ENCODE measurements at regions not wholly inside any gene's neighbourhood (a gene's known extent, or its start where the extent isn't known, plus 50 kb on each side); places are given as distances from the start of the nearest gene placed in this dataset.

DNA sequence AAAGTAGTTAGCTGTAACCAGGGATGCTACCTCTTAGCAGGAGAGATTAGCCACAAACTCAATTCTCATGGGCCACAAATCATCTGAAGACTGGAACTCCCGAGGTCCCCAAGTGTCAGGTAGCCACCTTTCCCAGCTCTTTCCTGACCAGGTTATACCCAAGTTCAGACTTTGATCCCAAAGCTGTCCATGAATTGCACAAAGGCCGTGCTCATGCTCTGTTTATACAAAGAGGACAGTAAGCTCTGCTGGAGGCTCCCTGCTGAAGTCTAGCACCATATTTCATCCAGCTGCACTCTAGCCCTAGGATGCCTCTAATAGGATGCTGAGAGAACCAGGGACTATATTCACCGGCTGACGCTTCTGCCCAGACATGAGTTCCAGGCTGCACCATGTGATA lies 271.0 kb upstream of the ADAMTSL1 start:
- TF ChIP-seq, protein P1, sequence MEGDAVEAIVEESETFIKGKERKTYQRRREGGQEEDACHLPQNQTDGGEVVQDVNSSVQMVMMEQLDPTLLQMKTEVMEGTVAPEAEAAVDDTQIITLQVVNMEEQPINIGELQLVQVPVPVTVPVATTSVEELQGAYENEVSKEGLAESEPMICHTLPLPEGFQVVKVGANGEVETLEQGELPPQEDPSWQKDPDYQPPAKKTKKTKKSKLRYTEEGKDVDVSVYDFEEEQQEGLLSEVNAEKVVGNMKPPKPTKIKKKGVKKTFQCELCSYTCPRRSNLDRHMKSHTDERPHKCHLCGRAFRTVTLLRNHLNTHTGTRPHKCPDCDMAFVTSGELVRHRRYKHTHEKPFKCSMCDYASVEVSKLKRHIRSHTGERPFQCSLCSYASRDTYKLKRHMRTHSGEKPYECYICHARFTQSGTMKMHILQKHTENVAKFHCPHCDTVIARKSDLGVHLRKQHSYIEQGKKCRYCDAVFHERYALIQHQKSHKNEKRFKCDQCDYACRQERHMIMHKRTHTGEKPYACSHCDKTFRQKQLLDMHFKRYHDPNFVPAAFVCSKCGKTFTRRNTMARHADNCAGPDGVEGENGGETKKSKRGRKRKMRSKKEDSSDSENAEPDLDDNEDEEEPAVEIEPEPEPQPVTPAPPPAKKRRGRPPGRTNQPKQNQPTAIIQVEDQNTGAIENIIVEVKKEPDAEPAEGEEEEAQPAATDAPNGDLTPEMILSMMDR (IDR thresholded peaks at IDR 0.05; ENCODE audit: low read depth, low read length) = no peak
- no peak overlapping the region for H3K4me3 ChIP-seq (replicated peaks in 1 of 2; ENCODE audit: low read depth in 2 of 2, low read length in 2 of 2)
- DNase-seq (ENCODE audit: low read depth in 2 of 2) = no peak

DNA sequence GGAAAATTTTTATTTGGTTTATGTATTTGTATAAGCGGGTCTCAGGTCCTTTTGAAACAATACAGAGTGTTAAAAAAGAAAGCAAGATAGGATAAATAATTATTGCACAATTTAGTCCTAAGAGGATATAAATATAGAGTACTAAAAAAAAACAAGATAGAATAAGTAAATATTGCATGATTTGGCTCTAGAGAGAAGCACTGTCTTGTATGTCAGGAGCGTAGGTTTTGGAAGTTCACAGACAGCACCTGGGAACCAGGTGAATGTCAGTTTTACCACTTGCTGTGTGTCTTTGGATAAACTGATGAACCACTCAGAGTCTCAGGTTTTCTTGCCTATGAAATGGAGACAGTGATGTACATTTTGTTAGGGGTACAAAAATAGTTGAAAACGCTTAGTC lies 266.2 kb upstream of the ADAMTSL1 start:
- no peak for DNase-seq (ENCODE audit: low read depth in 2 of 2)
- TF ChIP-seq, protein P1 (IDR thresholded peaks at IDR 0.05; ENCODE audit: low read depth, low read length) = no peak
- H3K4me3 ChIP-seq (replicated peaks in 1 of 2; ENCODE audit: low read depth in 2 of 2, low read length in 2 of 2) = no peak overlapping the region

DNA sequence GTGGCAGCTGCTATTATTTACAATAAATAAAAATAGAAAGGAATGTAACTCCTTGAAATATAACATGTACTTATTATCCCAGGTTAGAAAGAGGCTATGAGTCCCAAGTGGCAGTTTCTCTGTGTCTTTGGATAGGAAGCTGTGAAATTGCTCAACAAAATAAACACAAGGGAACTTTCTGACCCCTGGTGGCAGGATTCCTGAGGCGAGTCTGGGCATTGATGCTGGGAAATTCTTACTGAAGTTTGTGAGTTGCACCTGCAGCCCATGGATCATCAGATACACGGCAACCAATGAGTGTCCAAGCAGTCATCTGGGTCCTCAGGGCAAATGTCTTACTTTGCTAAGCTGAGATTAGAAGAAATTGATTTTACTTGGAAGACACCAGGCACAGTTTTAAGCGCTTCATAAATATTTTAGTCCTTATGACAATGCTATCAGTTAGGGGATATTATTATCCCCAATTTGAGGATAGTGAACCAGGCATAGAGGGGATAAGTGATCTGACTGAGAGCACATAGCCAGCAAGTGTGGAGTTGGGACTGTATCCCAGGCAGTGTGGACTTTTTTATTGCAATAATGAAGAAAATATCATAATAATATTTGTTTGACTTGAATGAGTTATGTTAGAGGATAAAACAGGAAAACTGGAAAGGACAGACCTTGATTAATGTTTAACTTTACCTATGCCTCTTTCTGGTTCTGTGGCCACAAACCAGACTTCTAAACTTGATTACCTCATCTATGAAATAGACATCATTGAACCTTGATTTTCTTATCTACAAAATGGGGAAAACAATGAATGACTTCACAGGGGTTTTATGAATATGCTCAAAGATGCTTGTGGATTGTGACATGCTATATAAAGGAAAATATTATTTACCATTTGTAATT lies 265.5 kb upstream of the ADAMTSL1 start:
- no peak overlapping the region for H3K4me3 ChIP-seq (replicated peaks in 1 of 2; ENCODE audit: low read depth in 2 of 2, low read length in 2 of 2)
- TF ChIP-seq, protein P1 (IDR thresholded peaks at IDR 0.05; ENCODE audit: low read depth, low read length) = peak; percentile 65
- DNase-seq (ENCODE audit: low read depth in 2 of 2) = peak; percentile 56 to 71

DNA sequence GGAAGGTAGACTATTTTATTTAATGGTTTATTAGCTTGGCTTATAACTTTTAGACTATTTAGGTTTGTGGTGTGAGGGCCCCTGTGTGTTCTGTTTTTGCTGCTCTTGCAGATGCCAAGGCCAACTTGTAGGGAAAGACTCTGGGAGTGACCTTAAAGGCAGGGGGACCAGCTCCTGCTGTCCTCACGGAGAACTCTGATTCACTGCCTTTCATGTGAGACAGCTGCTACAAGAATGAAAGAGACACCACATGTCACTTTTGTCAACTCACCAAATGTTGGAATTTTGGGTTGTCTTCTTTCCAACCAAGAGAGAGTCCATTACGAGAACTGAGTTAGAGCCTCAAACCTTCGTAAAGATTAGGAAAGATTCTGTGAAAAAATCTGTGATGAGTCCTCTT lies 258.3 kb upstream of the ADAMTSL1 start:
- H3K4me3 ChIP-seq (replicated peaks in 1 of 2; ENCODE audit: low read depth in 2 of 2, low read length in 2 of 2) = no peak overlapping the region
- TF ChIP-seq, protein P1 (IDR thresholded peaks at IDR 0.05; ENCODE audit: low read depth, low read length) = no peak
- no peak for DNase-seq (ENCODE audit: low read depth in 2 of 2)

GRCh38 chr9:18216376-18216775 lies 257.6 kb upstream of the ADAMTSL1 start:
- H3K4me3 ChIP-seq (replicated peaks in 1 of 2; ENCODE audit: low read depth in 2 of 2, low read length in 2 of 2) = no peak overlapping the region
- DNase-seq (ENCODE audit: low read depth in 2 of 2) = no peak
- TF ChIP-seq, protein P1 (IDR thresholded peaks at IDR 0.05; ENCODE audit: low read depth, low read length) = no peak

- no peak for DNase-seq (ENCODE audit: low read depth in 2 of 2)
- TF ChIP-seq, protein P1 (IDR thresholded peaks at IDR 0.05; ENCODE audit: low read depth, low read length) = no peak
- H3K4me3 ChIP-seq (replicated peaks in 1 of 2; ENCODE audit: low read depth in 2 of 2, low read length in 2 of 2) = no peak overlapping the region
Observed at GRCh38 chr9:18228101-18228500, 245.9 kb upstream of the ADAMTSL1 start.
